Globus pallidus (tissue), 1 donor: ENCODE measurements at regions not wholly inside any gene's neighbourhood (a gene's known extent, or its start where the extent isn't known, plus 50 kb on each side); places are given as distances from the start of the nearest gene placed in this dataset.
"Not testable (repeated sequence)": the region's sequence is repeated elsewhere in the genome, so short reads cannot be mapped to it uniquely, and the experiment has no call there.

Source experiments
- DNase-seq: peaks from one replicate; pipeline ENCODE4 v3.0.0-alpha.2; 2015; ENCODE audit warnings: low spot score

DNA sequence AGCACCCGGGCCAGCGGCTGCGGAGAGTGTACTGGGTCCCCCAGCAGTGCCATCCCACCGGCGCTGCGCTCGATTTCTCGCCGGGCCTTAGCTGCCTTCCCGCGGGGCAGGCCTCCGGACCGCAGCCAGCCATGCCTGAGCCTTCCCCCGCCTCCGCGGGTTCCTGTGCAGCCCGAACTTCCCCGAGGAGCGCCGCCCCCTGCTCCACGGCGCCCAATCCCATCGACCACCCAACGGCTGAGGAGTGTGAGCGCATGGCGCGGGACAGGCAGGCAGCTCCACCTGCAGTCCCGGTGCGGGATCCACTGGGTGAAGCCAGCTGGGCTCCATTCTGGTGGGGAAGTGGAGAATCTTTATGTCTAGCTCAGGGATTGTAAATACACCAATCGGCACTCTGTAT, 325.4 kb downstream of the PPP1R3A start:
- DNase-seq, result not testable (repeated sequence)

DNA sequence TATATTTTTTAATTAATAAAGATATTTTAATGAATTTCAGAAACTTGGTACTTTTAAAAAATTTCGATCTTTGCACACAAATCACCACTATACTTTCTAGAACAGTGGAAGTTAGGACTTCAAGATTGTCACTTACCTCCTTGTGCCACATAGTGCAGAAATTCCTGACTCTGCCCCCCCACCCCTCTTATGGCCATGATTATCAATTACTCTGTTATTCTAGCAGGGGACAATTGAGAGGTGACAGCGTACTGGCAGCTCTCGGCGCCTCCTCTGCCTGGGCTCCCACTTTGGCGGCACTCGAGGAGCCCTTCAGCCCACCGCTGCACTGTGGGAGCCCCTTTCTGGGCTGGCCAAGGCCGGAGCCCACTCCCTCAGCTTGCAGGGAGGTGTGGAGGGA, 325.9 kb downstream of the PPP1R3A start:
- not testable (repeated sequence) for DNase-seq

GRCh38 chr7:113582471-113582870, 336.3 kb downstream of the PPP1R3A start:
- DNase-seq, result no peak

GRCh38 chr7:113563257-113563656, 355.6 kb downstream of the PPP1R3A start:
- DNase-seq, result not testable (repeated sequence)

- no peak for DNase-seq
These were observed 356.0 kb downstream of the PPP1R3A start for GRCh38 chr7:113562801-113563200.

- DNase-seq, result no peak
These were observed 356.6 kb downstream of the PPP1R3A start for GRCh38 chr7:113562242-113562641.

- DNase-seq, result no peak
These were observed 357.4 kb downstream of the PPP1R3A start for GRCh38 chr7:113561446-113561845.

GRCh38 chr7:113550966-113551365, 367.8 kb downstream of the PPP1R3A start:
- no peak for DNase-seq

DNA sequence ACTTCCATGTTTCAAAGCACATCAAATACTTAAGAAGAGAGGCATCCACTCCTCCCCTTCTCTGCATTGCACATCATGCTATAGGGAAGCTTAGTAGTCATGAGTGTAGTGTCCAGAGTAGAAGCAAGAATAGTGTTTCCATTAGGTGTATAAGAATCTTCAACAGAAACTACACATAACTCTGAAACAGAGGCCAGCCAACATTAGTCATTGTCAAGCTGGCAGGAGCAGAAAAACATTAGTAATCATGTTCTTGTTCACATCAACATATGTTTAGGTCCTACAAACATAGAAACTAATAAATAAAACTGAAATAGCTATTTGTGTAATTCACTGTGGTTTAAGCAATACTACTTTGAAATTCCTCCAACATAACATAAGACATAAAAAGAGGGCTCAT, 370.2 kb downstream of the PPP1R3A start:
- DNase-seq, result no peak

GRCh38 chr7:113548137-113548536, 370.7 kb downstream of the PPP1R3A start:
- DNase-seq, result no peak

DNA sequence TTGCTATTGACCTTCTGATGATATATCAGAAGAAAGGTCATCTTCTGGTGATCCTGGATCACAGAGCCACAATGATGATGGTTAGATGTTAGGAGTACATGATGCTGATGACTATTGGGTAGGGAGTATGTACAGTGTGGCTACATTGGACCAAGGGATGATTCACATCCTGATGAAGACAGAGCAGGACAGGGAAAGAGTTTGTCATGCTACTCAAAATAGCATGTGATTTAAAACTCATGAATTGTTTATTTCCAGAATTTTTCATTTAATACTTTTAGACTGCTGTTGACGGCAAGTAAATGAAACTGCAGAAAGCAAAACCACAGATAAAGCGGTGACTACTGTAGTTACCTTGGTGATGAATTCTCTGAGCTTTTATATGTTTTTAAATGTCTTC, 397.3 kb downstream of the PPP1R3A start:
- DNase-seq, result no peak

DNA sequence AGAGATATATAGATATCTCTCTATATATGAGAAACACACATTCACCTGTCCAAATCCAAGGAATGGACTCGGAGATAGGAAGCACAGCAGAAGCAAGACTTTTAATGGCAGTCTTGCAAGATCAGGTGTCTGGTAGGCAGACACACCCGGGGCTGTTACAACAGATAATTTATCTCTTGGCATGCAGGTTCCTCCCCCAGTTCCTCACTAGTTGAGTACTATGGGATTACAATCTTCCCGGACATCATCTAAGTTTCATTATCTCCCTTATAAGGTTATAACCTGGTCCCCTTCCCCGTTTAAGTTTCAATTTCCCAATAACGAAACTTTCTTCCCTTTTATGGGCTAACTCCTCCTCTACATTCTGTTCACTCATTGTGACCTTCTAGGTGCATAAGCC, 399.3 kb downstream of the PPP1R3A start:
- no peak for DNase-seq

- DNase-seq, result no peak
These were observed 386.3 kb upstream of the SMIM30 start for GRCh38 chr7:113504691-113505090.

- DNase-seq, result no peak
These were observed 385.8 kb upstream of the SMIM30 start for GRCh38 chr7:113504142-113504541.

- not testable (repeated sequence) for DNase-seq
These were observed 378.2 kb upstream of the SMIM30 start for GRCh38 chr7:113496586-113496985.

- DNase-seq, result not testable (repeated sequence)
These were observed 376.6 kb upstream of the SMIM30 start for GRCh38 chr7:113494797-113495566.

DNA sequence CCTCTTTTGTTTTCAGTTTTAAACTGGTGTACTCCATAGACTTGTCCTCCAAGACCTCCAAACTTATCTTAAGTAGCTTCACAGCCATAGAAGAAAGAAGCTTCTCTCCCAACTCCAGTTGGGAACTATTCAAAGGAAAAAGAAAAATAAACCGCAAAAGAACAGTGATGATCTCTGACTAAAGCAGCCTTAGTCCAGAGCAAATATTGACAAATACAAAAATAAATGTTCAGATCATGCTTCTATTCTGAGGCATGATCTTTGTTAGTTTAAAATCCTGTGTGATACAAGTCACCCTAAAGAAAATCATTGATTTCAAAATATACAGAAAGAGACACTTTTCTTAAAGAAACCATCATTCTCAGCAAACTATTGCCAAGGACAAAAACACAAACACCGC, 373.0 kb upstream of the SMIM30 start:
- no peak for DNase-seq

DNA sequence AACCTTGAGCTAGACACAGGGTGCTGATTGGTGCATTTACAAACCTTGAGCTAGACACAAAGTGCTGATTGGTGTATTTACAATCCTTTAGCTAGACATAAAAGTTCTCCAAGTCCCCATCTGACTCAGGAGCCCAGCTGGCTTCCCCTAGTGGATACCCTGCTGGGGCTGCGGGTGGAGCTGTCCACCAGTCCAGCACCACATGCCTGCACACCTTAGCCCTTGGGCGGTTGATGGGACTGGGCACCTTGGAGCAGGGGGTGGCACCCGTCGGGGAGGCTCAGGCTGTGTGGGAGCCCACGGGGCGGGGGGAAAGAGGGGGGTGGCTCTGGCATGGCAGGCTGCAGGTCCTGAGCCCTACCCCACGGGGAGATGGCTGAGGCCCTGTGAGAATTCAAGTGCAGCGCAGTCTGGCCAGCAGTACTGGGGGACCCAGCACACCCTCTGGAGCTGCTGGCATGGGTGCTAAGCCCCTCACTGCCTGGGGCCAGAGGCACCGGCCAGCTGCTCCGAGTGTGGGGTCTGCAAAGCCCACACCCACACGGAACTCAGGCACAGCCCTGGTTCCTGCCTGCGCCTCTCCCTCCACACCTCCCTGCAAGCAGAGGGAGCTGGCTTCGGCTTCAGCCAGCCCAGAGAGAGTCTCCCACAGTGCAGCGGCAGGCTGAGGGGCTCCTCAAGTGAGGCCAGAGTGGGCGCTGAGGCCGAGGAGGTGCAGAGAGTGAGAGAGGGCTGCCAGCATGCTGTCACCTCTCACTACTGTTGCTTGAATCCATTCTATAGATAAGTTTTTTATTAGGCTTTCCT, 369.8 kb upstream of the SMIM30 start:
- DNase-seq, result no peak

DNA sequence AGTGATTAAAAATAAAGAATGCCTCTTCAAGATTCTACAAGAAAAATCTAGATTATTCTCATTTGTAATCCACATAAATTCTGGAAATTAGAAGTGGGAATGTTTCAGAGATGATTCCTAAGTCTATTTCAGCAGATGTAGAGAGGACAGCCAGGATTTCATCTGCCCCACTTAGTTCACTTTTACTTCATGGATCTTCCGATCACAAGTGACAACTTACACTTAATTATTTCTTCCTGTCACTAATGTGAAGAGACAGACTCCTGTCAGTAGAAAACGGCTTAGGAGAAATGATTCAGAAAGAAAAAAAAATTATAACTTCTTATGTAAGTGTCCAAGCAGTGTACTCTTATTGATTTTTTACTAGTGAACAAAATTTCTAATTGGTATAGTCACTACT, 368.2 kb upstream of the SMIM30 start:
- DNase-seq, result no peak

GRCh38 chr7:113483657-113484056, 365.3 kb upstream of the SMIM30 start:
- DNase-seq, result no peak

DNA sequence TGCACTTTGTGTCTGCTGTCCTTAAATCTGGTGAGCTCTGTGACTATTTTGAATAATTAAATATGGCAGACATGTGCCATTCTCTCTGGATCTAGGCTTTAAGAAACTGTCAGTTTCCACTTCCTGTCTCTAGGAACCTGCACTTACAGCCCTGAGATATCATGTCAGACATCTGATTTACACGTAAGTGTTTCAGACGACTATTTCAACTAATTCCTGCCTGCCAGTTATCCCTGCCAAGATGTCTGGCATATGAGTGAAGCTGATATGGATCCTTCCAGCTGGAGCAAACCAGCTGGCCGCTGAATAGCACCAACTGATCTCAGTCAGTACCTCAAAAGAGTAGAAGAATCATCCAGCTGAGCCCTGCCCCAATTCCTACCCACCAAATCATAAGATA, 362.2 kb upstream of the SMIM30 start:
- no peak for DNase-seq

- DNase-seq, result no peak
These were observed 345.9 kb upstream of the SMIM30 start for GRCh38 chr7:113464096-113464855.

DNA sequence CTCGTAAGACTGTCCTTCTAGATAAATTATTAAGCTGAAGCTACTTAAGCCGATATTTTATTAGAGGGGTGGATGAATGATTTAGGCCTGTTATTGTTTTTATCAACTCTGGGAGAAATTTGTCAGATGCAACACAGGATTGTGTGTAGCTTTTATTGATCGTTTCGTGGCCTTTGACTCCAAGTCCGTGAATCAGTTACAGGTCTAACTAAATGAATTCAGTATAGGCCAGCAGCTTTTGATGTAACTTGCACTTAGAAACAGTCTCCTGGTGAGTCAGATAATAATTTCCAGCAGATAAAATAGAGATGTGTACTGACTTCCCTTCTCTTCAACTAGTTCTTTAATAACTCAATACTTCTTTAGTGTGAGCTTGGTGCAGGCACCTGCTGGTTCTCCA, 341.7 kb upstream of the SMIM30 start:
- DNase-seq, result no peak
